Stimulated activated CD8-positive, alpha-beta memory T cell treated with anti-CD3 and anti-CD28 coated beads, Interleukin-4, amount 100 ng/mL, for 1 hour (primary cell): ENCODE measurements at regions not wholly inside any gene's neighbourhood (a gene's known extent, or its start where the extent isn't known, plus 50 kb on each side); places are given as distances from the start of the nearest gene placed in this dataset.
A peak's percentile ranks its signal among the peaks of the same experiment; 100 is the strongest.

ENCODE experiments used
- DNase-seq, 2 donors: peaks; one replicate each; pipeline ENCODE4 v3.0.0-alpha.2; 2020; ENCODE audit warnings: low read depth in 2 of 2, low spot score in 1 of 2

DNA sequence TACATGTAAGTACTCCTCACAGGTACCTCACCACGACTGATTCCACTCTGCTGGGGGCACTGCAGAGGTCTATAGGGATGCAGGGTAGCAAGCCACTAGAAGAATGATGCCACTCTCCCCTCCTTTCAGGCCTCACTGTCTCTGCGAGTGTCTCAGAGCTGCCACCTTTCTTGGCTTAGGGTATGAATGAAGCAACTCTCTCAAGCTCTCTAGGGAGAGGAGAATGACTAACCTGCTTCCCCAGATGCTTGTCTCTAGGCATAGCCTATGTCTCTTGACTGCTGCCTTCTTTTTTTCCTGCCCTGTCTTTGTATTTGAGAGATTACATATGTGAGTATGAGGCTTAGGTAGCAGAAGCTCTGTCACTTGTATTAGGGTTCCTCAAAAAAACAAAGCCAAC is 566.5 kb upstream of the ATP2B1 start:
- DNase-seq: no peak

DNA sequence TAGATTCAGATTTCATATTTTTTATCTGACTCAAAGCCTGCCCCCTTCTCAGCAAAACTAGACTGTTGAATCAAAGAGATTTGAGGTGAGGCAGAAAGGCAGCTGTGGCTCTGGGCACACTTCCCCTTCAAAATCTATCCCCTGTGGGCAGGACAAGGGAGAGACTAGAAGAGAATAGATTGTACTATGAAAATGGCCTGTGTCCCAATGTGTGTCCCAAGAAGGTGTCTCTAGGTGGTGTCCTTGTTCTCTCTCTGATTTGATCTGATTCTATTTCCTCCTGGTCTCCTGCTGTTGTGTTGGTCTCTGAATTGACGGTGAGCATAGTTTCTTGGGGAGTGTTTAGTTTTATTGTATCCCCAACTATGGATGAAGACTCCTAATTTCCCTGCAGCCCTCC is 565.8 kb upstream of the ATP2B1 start:
- no peak for DNase-seq

DNA sequence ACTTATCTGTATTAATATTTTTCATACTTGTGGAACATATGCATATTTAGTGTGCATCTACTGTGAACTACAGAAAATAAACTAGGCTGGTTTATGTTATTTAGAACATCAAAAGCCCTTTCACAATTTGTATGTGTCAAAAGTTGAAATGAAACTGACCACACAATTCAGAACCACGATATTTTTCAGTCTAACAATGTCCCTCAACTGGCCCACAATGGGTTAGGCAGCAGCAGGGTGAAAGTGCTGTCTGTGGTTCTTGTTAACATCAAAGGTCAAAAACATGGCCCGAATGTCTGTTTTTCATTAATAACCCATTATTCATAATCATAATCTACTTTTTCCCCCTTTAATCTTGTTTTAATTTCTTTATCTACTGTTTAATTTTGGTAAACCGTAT is 559.9 kb upstream of the ATP2B1 start:
- no peak for DNase-seq

DNA sequence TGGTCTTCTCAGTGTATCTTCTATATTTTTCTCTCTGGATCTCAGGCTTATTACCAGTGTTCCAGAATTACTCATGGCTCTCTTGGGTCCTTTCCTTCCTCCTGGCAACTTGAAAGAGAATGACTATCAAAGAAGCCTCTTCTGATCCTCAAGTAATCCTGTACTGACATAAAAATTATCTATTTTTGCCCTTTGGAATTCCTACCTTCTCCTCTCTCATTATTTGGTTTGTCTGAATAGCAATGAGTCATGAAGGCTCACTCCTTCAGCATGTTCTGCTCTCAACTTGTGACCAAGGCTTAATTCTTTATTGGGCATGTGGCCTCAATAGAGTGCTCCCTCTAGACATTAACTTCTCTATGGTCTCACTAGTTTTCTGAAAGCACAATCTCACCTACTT is 553.6 kb upstream of the ATP2B1 start:
- no peak for DNase-seq

DNA sequence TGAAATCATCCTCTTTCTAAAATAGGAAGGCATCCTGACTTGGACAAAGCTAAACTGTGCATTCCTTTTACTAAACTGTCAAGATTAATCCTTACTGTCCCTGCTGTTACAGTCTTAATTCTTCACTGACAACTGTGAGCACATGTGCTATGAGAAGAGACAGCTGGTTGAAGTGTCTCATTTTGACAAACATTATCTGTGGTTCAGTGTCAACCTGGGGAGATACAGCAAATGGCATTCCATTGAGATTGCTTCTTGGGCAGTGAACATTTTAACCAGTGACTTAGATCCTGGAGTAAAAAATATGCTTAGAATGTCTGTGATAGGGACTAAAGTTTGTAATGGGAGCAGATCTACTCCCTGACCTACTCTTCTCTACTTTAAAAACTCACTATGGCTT is 552.6 kb upstream of the ATP2B1 start:
- DNase-seq: no peak

DNA sequence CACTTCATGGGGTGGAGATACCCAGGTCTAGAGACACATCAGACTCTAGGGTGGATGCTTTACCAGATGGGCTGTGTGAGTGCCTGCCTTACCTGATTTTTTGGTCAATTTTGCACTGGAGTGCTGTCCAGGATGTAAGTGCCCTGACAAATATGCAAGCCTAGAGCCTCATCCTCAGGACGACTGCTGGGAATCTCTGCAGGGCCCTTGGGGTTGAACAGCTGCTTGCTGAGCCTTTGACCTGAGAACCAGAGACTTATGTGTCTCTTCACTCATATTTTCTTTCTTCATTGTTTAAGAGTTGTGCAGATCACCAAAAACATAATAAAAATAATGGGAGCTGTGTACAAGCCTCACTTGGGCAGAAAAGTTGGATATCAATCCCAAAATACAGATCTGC is 551.5 kb upstream of the ATP2B1 start:
- DNase-seq: no peak

DNA sequence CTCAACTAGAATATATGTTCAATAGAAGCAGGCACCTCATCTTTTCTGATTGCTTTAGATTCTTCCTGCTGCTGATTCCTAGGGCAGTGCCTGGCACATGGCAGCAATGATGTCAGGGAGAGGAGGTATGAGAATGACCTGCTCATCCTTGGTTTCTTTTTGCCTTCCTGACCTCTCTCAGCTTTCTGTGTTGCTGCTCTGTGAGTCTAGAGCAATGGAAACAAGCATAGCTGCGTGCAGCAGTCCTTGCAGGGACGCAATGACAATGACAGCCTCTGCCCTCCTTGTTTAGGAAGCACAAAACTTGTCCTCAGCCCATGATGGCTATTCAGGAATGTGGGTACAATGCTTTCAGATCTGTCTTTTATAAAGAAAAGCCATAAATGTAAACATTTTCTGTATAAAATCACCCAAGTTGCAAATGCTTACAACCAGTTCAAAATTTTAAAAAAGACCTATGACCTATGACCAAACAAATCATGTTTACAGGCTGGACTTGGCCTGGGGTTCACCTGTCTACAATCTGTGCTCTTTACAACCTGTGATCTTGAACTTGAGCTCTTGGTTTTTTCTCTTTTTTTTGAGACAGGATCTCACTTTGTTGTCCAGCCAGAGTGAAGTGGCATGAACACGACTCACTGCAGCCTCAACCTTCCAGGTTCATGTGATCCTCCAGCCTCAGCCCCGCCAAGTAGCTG is 549.4 kb upstream of the ATP2B1 start:
- no peak for DNase-seq

DNA sequence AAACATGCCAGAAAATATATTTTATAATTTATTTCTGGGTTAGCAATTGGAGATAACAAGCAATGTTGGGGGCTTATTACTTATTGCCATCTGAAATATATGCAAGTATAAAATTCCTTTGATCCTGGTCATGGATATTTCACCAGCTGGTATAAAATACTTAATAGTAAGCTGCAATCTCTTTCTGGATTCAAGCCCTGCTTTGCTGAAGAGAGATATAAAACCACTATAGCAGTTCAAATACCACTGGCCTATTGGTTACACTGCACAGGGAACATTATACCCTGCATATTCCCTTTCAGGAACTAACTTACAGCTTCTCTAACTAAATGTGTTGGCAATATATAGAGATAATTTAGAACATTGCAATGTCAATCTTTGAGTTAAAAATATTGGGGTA is 546.2 kb upstream of the ATP2B1 start:
- DNase-seq: no peak

DNA sequence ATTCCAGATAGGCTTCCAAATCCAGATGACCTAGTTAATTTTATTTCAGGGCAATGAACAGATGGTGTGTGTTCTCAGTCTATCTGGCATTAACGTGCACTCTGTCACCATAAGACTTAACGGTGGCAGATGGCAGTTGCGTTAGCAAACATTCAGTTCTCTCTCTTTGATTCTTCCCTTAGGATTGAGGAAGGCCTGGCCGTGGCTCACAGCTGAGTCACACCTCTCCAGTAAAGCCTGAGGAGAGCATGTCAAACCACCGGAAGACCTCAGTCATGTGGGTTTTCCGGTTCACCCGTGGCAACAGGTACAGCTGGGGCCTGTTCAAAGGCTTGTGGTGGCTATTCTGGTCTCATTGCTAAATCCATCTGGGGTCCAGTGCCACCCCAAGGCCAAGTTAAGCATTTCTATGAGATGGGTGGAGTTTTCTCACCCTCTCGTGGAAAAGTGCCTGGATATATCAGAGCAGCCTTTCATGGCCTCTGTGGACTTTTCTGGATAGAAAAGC is 545.1 kb upstream of the ATP2B1 start:
- DNase-seq: peak; percentile 2 to 3

DNA sequence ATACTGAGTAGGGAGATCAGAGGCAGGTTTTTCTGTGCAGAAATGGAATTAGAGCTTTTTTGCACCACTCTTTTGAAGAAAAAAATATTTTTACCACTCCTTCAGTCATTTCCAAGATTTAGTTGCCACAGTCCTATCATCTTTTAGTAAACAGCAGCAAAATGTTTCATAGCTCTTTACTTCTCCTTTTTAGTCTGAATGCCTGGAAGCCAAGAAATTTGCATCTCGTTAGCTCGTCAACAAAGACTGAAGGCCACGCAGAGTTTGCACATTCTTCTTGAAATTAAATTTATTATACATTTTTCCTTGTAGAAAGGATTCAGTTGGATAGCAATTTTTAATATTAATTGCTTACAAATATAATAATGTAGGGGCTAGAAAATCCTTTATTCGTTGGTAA is 544.5 kb upstream of the ATP2B1 start:
- no peak for DNase-seq

DNA sequence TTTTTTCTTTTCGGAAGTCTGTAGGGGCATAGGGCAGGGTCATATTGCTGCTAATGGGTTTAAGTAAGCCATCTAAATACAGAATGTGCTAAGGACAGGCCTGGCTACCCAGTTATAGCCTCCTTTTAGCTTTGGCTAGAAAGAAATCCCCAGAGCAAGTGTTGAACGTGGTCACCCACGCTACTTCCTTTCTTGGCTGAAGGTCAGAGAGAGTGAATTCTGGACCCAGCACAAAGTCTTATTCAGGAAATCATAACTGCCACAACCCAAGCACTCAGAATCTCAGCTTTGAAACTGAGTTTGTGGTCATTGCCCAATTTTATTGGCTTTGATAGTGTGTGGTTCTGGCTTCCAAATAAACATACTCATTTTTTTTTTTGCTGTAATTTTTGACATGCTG is 542.1 kb upstream of the ATP2B1 start:
- DNase-seq: no peak

DNA sequence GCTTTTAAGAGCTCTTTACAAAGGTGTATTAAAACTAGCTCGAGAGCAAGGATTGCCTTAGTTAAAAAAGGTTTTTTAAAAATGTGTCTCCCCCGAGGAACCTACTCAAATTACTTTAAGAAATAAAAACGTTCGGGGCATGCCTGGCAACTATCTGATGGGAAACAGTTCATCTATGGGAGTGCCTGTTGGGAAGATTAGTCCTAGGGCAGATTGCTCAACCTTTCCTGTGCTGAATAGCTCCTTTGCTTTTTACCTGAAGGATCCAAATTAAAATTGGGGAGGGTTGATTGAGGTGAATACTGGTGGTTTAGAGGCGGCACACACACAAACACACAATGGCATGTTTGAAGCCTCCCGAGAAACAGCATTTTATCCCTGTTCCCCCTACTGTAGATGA is 541.4 kb upstream of the ATP2B1 start:
- DNase-seq: no peak

DNA sequence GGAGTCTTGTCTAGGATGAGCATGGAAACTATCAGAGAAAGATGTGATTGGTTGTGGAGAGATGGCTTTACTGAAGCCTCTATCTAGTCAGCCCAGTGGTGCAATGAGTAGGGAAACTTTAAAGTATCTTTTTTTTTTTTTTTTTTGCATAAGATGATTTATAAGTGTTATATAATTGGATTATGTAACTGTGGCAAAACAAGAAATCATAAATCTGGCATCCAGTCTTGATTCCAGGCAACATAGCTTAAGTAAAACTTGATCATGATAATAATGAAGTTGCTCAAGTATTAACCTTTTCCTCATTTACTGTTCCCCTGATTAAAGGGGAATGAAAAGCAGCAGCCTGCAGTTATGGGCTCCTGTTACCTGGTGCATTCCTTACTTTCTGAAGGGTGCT is 538.0 kb upstream of the ATP2B1 start:
- DNase-seq: no peak

DNA sequence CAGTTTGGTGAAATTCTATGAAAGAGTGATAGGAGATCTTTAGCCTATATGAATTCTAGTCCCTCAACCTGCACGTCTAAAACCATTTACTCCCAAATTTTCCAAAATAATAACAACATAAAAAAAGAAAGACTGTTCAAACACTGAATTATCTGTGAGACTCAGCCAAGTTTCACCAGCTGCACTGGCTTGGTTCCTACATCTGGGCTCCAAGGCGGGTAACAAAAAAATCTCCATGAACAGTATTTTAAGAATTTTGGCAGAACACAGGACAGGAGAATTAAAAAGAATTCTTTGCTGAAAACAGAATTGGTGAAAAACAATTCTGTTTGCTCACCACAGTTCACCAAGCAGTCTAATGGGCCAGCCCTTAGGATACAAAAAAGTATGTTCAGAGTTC is 536.8 kb upstream of the ATP2B1 start:
- no peak for DNase-seq

DNA sequence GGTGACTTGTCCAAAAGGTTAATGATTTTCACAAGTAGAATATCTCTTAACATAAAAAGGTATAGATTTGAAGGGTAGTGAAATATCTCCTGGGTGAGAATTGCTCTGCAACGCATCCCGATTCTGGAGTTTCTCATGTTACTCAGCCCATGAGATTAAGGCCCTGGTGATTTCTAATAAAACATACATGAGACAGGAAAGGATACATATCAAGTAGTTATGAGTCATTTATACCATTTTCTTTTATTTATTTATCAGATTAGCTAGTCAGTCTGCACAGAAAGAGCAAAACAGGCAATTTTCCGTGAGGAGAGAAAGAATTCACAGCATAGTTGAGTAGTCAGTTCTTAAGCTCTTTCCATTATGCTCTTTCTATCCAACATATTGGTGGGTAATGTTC is 535.6 kb upstream of the ATP2B1 start:
- DNase-seq: no peak

DNA sequence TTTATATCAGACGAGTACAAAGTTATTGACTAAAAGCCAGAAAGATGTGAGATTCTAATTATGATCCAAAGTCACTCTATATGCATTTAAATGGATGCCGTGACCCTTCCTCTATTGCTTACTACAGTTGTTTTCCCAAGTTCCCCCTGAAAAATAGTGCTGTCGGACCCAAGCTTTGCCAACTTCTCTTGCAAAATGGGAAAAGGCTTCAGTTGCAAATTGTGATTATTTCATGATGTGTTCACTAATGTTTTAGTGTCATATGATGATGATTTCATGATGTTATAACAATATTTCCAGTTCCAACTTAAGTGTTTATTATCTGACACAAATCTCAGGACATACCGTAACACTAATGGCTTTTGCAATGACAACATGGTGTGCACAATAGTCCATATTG is 534.6 kb upstream of the ATP2B1 start:
- no peak for DNase-seq

DNA sequence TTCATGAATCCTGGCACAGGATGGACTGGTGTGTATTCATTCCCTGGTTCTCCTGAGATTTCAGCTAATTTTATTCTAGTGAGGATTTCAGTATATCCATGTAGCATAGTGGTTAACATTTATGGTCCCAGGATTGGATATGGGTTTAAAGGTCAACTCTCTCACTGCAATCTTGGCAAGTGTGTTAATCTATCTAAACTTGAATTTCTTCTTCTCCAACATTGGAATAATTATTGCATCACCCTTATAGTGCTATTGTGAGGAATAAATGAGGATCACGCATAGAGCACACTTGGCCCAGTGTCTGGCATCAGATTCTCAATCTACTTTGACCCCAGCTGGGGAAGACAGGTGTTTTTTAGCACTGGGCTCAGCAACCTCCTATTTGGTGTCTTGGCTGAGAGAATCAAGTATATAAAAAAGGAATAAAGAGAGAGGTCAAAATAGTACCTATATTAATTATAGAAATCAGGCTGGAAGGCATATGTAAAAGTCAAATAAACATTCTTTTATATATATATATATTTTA is 531.2 kb upstream of the ATP2B1 start:
- DNase-seq: no peak

DNA sequence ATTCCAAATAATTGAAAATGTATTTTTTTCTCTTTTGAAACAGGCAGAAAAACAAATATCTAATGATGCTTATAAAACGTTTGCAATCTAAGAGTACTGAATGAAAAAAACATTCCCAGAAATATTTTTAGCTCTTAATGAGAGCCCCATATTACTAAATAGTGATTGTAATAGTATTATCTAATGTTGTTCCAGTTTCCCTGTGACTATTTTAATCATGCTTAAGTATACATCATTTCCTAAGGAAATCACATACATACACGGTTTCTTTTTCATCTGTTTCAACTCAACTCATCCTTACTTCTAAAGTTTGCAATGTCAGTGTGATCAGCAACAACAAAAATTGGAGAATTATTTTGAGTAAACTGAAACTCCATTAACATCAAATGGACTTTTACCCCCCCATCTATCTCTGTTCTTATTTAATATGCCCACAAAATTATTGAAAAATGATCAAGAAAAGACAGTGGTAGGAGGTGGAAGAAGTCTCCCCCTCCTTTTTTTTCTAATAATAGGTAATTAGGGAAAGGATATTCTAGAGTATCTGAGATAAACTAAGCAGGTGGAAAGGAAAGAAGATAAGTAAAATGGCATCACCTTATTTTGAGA is 530.1 kb upstream of the ATP2B1 start:
- DNase-seq: no peak

DNA sequence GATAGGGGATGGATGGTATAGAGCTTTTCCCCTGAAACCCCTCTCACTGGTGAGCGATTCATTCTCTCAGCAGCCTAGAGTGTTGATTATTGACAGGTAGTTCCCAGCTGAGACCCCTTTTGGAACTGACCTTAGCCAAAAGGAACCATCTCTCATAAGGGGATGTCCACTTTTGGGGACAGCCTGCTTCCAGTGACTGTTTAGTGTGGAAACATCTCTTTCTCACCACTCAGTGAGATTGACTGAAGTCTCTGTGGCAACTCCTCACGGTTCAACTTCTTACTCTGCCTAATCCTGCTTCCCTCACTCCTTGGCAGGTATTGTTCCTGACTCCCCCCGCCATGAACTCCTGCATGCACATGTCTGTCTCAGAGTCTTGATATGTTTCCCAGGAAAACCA is 529.2 kb upstream of the ATP2B1 start:
- no peak for DNase-seq

DNA sequence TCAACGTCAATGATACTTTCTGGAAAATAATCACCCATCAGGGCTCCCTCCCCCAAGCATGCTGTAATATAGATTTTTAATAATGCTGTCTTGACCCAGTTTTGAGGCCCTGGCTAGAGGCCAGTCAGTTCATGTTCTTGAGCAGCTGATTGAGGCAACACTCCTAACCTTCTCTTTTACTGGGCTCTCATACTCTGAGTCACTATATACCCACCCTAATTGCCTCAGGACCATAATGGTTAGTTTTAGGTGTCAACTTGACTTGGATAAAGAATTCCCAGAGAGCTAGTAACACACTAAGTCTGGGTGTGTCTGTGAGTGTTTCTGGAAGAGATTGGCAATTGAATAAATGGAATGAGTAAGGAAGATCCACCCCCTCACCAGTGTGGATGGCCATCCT is 527.0 kb upstream of the ATP2B1 start:
- no peak for DNase-seq

DNA sequence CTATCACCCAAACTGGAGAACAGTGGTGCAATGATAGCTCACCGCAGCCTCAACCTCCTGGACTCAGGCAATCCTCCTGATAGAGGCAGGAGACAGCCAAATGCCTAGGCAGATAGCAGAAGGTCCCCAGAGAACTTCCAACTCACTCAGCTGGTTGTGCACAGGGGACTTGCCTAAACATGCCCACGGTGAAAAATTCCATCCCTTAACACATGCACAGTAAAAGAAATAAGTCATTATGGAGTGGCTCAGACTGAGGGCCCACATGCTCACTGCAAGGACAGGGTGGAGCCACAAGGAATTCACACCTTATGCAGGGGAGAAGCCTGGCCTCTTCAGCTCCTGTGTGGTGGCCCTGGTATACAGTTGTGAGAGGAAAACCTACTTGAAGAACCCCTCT is 525.8 kb upstream of the ATP2B1 start:
- DNase-seq: no peak

DNA sequence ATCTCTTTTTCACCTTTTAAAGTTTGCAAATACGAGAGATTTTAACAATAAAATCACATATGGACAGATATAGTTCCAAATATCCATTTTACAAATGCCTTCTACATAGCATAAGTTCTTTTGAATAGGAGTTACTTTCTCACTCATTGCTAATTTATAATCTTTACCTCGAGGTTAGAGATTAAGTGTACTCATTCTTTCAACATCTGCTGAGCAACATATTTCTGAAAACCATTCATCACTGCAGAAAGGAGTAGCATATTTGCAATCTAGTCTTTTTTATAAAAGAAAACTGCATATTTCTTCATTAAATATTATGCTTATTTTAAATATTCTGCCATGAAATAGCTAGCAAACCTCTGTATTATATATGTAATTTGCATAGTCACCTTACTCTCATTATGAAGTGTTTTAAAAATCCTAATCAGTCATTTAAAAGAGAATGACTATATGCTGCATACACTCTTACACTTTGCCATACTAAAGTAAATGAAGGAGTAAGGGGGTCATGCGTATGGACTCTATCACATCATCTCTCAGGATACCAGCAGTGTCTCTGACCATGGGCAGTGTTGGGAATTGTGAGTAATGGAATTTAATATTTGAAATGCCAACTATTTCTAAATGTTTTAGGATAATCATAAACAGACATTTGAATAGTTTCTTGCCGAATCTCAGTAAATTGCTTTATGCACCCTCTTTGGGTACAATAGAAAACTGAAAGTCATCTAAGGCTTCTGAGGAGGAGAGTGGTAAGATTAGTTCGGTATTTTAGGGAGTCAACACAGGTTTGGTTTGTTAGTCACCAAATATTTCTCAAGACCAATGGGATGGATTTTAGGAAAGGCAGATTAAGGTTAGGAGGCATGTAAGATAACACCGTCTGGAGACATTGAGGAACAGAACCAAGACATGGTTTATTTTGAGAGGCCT is 524.8 kb upstream of the ATP2B1 start:
- no peak for DNase-seq
